Nephron progenitor cell (in vitro differentiated cells): ENCODE measurements at regions not wholly inside any gene's neighbourhood (a gene's known extent, or its start where the extent isn't known, plus 50 kb on each side); places are given as distances from the start of the nearest gene placed in this dataset.

Source experiments
- DNase-seq: peaks from one replicate; pipeline ENCODE4 v3.0.0; 2021
- H3K27ac Mint-ChIP-seq: 2 replicates; pipeline ENCODE4 v1.8.0; 2021; ENCODE audit warnings: mild to moderate bottlenecking, moderate library complexity, mixed read lengths
- H3K27me3 Mint-ChIP-seq: 2 replicates; pipeline ENCODE4 v1.8.0; 2021; ENCODE audit warnings: mild to moderate bottlenecking, low read depth, mixed read lengths; ENCODE audit not compliant: poor library complexity
- H3K36me3 Mint-ChIP-seq: 2 replicates; pipeline ENCODE4 v1.8.0; 2021; ENCODE audit warnings: low read depth, mixed read lengths
- H3K4me1 Mint-ChIP-seq: 2 replicates; pipeline ENCODE4 v1.8.0; 2021; ENCODE audit warnings: mixed read lengths
- H3K4me3 Mint-ChIP-seq: 2 replicates; pipeline ENCODE4 v1.8.0; 2021; ENCODE audit warnings: mild to moderate bottlenecking, moderate library complexity, mixed read lengths
- H3K9me3 Mint-ChIP-seq: 2 replicates; pipeline ENCODE4 v1.8.0; 2021; ENCODE audit warnings: mild to moderate bottlenecking, moderate library complexity, mixed read lengths
- CTCF ChIP-seq: fragments of 200-600 bp; sonication (generic); IDR thresholded peaks from 2 replicates; pipeline ENCODE4 v1.5.0; 2021; ENCODE audit warnings: antibody characterized with exemption

GRCh38 chr5:40410231-40410861, 269.4 kb upstream of the PTGER4 start:
- Mint-ChIP-seq H3K4me3 (no peak overlapping the region), H3K27me3 (peaks cover under 1% of the 10 kb centered on the region), H3K9me3 (no peaks in the 10 kb centered on the region), H3K36me3 (no peaks in the 10 kb centered on the region), H3K27ac (no peak overlapping the region), H3K4me1 (peaks cover 9% of the 10 kb centered on the region)
- no peak for TF ChIP-seq CTCF
- no peak for DNase-seq

- H3K4me1 Mint-ChIP-seq: peaks cover 9% of the 10 kb centered on the region
- TF ChIP-seq CTCF: no peak
- H3K36me3 Mint-ChIP-seq: no peaks in the 10 kb centered on the region
- no peaks in the 10 kb centered on the region for H3K9me3 Mint-ChIP-seq
- no peak overlapping the region for H3K27ac Mint-ChIP-seq
- DNase-seq: no peak
- no peak overlapping the region for H3K4me3 Mint-ChIP-seq
- H3K27me3 Mint-ChIP-seq: peaks cover 3% of the 10 kb centered on the region
Observed at GRCh38 chr5:40409601-40410000, 270.1 kb upstream of the PTGER4 start.

- TF ChIP-seq CTCF: no peak
- Mint-ChIP-seq H3K4me3 (no peak overlapping the region), H3K9me3 (no peaks in the 10 kb centered on the region), H3K27me3 (peaks cover 3% of the 10 kb centered on the region), H3K36me3 (no peaks in the 10 kb centered on the region), H3K4me1 (peaks cover 9% of the 10 kb centered on the region), H3K27ac (peak overlapping the region; percentile 97)
- DNase-seq: no peak
Observed at GRCh38 chr5:40406741-40407211, 272.9 kb upstream of the PTGER4 start.

- Mint-ChIP-seq H3K4me1 (peaks cover 9% of the 10 kb centered on the region), H3K9me3 (no peaks in the 10 kb centered on the region), H3K27ac (peak overlapping the region; percentile 97), H3K27me3 (peaks cover 3% of the 10 kb centered on the region), H3K36me3 (no peaks in the 10 kb centered on the region), H3K4me3 (no peak overlapping the region)
- TF ChIP-seq CTCF: no peak
- DNase-seq: no peak
Observed at GRCh38 chr5:40405996-40406740, 273.5 kb upstream of the PTGER4 start.

GRCh38 chr5:40405230-40405629, 274.5 kb upstream of the PTGER4 start:
- H3K36me3 Mint-ChIP-seq: no peaks in the 10 kb centered on the region
- DNase-seq: no peak
- peaks cover 9% of the 10 kb centered on the region for H3K4me1 Mint-ChIP-seq
- no peak for TF ChIP-seq CTCF
- H3K9me3 Mint-ChIP-seq: no peaks in the 10 kb centered on the region
- peaks cover 3% of the 10 kb centered on the region for H3K27me3 Mint-ChIP-seq
- H3K27ac Mint-ChIP-seq: no peak overlapping the region
- H3K4me3 Mint-ChIP-seq: no peak overlapping the region

- peaks cover 9% of the 10 kb centered on the region for H3K4me1 Mint-ChIP-seq
- no peak overlapping the region for H3K27ac Mint-ChIP-seq
- no peaks in the 10 kb centered on the region for H3K36me3 Mint-ChIP-seq
- TF ChIP-seq CTCF: no peak
- H3K4me3 Mint-ChIP-seq: no peak overlapping the region
- H3K9me3 Mint-ChIP-seq: no peaks in the 10 kb centered on the region
- H3K27me3 Mint-ChIP-seq: peaks cover 3% of the 10 kb centered on the region
- DNase-seq: no peak
Observed at GRCh38 chr5:40404613-40405012, 275.1 kb upstream of the PTGER4 start.
